ENCODE measurements at regions not wholly inside any gene's neighbourhood (a gene's known extent, or its start where the extent isn't known, plus 50 kb on each side); places are given as distances from the start of the nearest gene placed in this dataset.

DNA sequence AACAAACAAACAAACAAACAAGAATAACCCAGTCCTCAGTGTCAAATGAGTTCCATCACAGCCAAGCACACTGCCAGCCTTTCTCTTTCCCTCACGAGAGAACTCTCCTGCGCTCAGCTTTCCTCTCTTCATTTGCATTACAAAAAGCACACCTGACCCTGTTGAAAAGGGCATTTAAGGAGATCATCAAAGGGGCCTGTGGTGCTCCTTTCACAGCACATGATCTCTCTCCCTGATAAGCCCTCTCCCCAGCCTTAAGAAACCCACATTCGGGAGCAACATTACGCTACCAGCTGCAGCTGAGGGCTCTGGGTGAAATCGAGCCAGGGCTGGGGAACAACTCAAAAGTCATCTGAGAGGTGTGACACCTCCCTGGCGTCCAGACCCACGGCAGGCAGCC, 165.6 kb upstream of the TMCC3 start:
- Histone ChIP-seq H3K4me1 (ENCODE audit: insufficient read depth, low read length, poor library complexity, severe bottlenecking) (no peaks in the 10 kb centered on the region), H3K36me3 (ENCODE audit: insufficient read depth, low read length, poor library complexity, severe bottlenecking) (no peaks in the 10 kb centered on the region), H3K9me3 (ENCODE audit: low read depth, low read length, poor library complexity, severe bottlenecking) (peaks cover 26% of the 10 kb centered on the region), H3K27ac (ENCODE audit: low read depth, low read length, poor library complexity, severe bottlenecking) (no peak overlapping the region), H3K27me3 (replicated peaks; ENCODE audit: insufficient read depth, low read depth, low read length, poor library complexity) (no peaks in the 10 kb centered on the region), H3K4me3 (ENCODE audit: low read depth, low read length, poor library complexity, severe bottlenecking) (no peak overlapping the region)
- no TSS peak for BruUV-seq (replicated peaks)
- ChIA-PET CTCF (no interaction called here), POLR2A (ENCODE audit: low non-redundant PET) (no interaction called here)
- TF ChIP-seq CTCF (conservative IDR thresholded peaks at IDR 0.05; ENCODE audit: low read depth, low read length), result no peak
- intact Hi-C loops (cut with micrococcal nuclease; ENCODE audit: unreplicated experiment), result no loop called here
- no peak for DNase-seq (ENCODE audit: low spot score)

DNA sequence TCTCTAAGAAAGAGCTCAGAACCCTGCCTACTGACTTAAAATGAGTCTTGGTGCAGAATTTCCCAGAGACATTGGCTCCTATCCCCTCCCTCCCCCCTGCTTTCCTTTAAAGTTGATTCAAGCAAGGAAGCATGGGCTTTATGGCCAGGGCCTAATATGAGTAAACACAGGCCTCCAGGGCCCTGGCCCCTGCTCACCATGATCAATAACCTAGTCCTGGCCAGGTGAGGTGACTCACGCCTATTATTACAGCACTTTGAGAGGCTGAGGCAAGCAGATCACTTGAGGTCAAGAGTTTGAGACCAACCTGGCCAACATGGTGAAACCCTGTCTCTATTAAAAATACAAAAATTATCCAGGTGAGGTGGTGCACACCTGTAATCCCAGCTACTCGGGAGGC, 165.1 kb upstream of the TMCC3 start:
- H3K36me3 ChIP-seq (ENCODE audit: insufficient read depth, low read length, poor library complexity, severe bottlenecking), result no peaks in the 10 kb centered on the region
- POLR2A ChIA-PET (ENCODE audit: low non-redundant PET), result no interaction called here
- CTCF ChIA-PET, result no interaction called here
- TF ChIP-seq CTCF (conservative IDR thresholded peaks at IDR 0.05; ENCODE audit: low read depth, low read length) (no peak), EZH2 (IDR thresholded peaks at IDR 0.05; ENCODE audit: borderline replicate concordance, low read depth, low read length, poor library complexity, severe bottlenecking) (no peak)
- DNase-seq (ENCODE audit: low spot score), result no peak
- H3K4me1 ChIP-seq (ENCODE audit: insufficient read depth, low read length, poor library complexity, severe bottlenecking), result no peaks in the 10 kb centered on the region
- BruUV-seq (replicated peaks), result no TSS peak
- H3K4me3 ChIP-seq (ENCODE audit: low read depth, low read length, poor library complexity, severe bottlenecking), result no peak overlapping the region
- H3K27ac ChIP-seq (ENCODE audit: low read depth, low read length, poor library complexity, severe bottlenecking), result no peak overlapping the region
- no peaks in the 10 kb centered on the region for H3K27me3 ChIP-seq (replicated peaks; ENCODE audit: insufficient read depth, low read depth, low read length, poor library complexity)
- intact Hi-C loops (cut with micrococcal nuclease; ENCODE audit: unreplicated experiment), result no loop called here
- H3K9me3 ChIP-seq (ENCODE audit: low read depth, low read length, poor library complexity, severe bottlenecking), result peaks cover 26% of the 10 kb centered on the region

DNA sequence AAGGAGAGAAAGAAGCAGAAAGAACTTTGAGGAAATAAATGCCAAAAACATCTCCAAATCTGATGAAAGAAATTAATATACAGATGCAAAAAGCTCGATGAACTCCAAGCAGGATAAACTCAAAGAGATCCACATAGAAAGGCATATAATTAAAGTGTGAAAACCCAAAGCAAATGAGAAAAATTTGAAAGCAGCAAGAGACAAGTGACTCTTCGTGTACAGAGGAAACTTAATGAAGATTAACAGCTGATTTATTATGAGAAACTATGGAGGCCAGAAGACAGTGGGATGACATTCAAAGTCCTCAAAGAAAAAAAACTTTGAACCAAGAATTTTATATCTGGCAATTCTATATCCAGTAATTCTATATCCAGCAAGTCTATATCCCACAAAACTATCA, 163.0 kb upstream of the TMCC3 start:
- H3K4me1 ChIP-seq (ENCODE audit: insufficient read depth, low read length, poor library complexity, severe bottlenecking), result no peaks in the 10 kb centered on the region
- H3K36me3 ChIP-seq (ENCODE audit: insufficient read depth, low read length, poor library complexity, severe bottlenecking), result no peaks in the 10 kb centered on the region
- peaks cover 26% of the 10 kb centered on the region for H3K9me3 ChIP-seq (ENCODE audit: low read depth, low read length, poor library complexity, severe bottlenecking)
- TF ChIP-seq EZH2 (IDR thresholded peaks at IDR 0.05; ENCODE audit: borderline replicate concordance, low read depth, low read length, poor library complexity, severe bottlenecking) (no peak), CTCF (conservative IDR thresholded peaks at IDR 0.05; ENCODE audit: low read depth, low read length) (no peak)
- intact Hi-C loops (cut with micrococcal nuclease; ENCODE audit: unreplicated experiment), result no loop called here
- no peak overlapping the region for H3K27ac ChIP-seq (ENCODE audit: low read depth, low read length, poor library complexity, severe bottlenecking)
- ChIA-PET CTCF (no interaction called here), POLR2A (ENCODE audit: low non-redundant PET) (no interaction called here)
- no peak overlapping the region for H3K4me3 ChIP-seq (ENCODE audit: low read depth, low read length, poor library complexity, severe bottlenecking)
- no TSS peak for BruUV-seq (replicated peaks)
- no peaks in the 10 kb centered on the region for H3K27me3 ChIP-seq (replicated peaks; ENCODE audit: insufficient read depth, low read depth, low read length, poor library complexity)
- no peak for DNase-seq (ENCODE audit: low spot score)

Measured in A673 (cell line).